Neural cell (in vitro differentiated cells): ENCODE measurements at regions not wholly inside any gene's neighbourhood (a gene's known extent, or its start where the extent isn't known, plus 50 kb on each side); places are given as distances from the start of the nearest gene placed in this dataset.
"Not testable (repeated sequence)": the region's sequence is repeated elsewhere in the genome, so short reads cannot be mapped to it uniquely, and the experiment has no call there.

Experiments
- EZH2 ChIP-seq: fragments of 200-600, 300-800 bp; shearing (Covaris generic), sonication (generic); IDR thresholded peaks from 2 replicates; pipeline ENCODE4 v1.6.1; 2014; ENCODE audit warnings: antibody characterized with exemption, low read length, borderline replicate concordance, mild to moderate bottlenecking; ENCODE audit not compliant: insufficient read depth, poor library complexity, severe bottlenecking
- POLR2AphosphoS5 ChIP-seq: IDR thresholded peaks from 2 replicates; pipeline ENCODE4 v1.6.1; 2012
- TF ChIP-seq, protein P1 (sequence below): fragments of 450-650 bp; IDR thresholded peaks from 2 replicates; pipeline ENCODE4 v1.5.1; 2014; ENCODE audit warnings: antibody characterized with exemption, mild to moderate bottlenecking, moderate library complexity; ENCODE audit not compliant: poor library complexity, severe bottlenecking

DNA sequence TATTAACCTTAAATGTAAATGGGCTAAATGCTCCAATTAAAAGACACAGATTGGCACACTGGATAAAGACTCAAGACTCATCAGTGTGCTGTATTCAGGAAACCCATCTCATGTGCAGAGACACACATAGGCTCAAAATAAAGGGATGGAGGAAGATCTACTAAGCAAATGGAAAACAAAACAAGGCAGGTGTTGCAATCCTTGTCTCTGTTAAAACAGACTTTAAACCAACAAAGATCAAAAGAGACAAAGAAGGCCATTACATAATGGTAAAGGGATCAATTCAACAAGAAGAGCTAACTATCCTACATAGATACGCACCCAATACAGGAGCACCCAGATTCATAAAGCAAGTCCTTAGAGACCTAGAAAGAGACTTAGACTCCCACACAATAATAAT is 80.1 kb upstream of the NPSR1 start:
- not testable (repeated sequence) for TF ChIP-seq POLR2AphosphoS5, EZH2
- TF ChIP-seq, protein P1, sequence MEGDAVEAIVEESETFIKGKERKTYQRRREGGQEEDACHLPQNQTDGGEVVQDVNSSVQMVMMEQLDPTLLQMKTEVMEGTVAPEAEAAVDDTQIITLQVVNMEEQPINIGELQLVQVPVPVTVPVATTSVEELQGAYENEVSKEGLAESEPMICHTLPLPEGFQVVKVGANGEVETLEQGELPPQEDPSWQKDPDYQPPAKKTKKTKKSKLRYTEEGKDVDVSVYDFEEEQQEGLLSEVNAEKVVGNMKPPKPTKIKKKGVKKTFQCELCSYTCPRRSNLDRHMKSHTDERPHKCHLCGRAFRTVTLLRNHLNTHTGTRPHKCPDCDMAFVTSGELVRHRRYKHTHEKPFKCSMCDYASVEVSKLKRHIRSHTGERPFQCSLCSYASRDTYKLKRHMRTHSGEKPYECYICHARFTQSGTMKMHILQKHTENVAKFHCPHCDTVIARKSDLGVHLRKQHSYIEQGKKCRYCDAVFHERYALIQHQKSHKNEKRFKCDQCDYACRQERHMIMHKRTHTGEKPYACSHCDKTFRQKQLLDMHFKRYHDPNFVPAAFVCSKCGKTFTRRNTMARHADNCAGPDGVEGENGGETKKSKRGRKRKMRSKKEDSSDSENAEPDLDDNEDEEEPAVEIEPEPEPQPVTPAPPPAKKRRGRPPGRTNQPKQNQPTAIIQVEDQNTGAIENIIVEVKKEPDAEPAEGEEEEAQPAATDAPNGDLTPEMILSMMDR, result not testable (repeated sequence)
